ENCODE measurements at regions not wholly inside any gene's neighbourhood (a gene's known extent, or its start where the extent isn't known, plus 50 kb on each side); places are given as distances from the start of the nearest gene placed in this dataset.

DNA sequence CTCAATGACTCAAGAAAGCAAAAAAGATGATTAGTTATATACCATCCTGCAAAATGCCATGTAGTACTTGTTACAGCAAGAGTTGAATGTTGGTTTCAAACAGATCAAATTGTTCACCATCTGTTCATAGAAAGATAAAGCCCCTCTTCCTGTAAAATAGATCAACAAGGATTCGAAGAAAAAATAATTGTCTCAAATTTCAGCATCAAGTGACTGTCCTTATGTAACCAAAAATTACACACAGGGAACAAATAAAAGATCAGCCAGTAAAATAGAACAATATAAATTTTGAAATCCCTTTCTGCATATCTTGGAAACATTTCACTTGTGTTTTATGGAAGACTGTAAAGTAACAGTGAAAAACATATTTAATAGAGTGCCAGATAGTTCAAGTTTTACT is 165.1 kb upstream of the STAC start:
- TF ChIP-seq POLR2AphosphoS5 (IDR thresholded peaks at IDR 0.05; ENCODE audit: borderline replicate concordance, low read depth, low read length) (no peak), EZH2 (IDR thresholded peaks at IDR 0.05) (no peak), FOXP2 (optimal IDR thresholded peaks at IDR 0.05; ENCODE audit: control extremely low read depth, extremely low read length, insufficient read depth) (no peak)
- Histone ChIP-seq H3K27ac (no peak overlapping the region), H3K9ac (ENCODE audit: insufficient read length) (no peak overlapping the region), H3K9me3 (ENCODE audit: low read depth, low read length) (no peaks in the 10 kb centered on the region), H3K4me3 (no peak overlapping the region), H3K36me3 (ENCODE audit: insufficient read depth, low read length) (no peaks in the 10 kb centered on the region)
- DNase-seq (ENCODE audit: low read depth, low spot score) = no peak

DNA sequence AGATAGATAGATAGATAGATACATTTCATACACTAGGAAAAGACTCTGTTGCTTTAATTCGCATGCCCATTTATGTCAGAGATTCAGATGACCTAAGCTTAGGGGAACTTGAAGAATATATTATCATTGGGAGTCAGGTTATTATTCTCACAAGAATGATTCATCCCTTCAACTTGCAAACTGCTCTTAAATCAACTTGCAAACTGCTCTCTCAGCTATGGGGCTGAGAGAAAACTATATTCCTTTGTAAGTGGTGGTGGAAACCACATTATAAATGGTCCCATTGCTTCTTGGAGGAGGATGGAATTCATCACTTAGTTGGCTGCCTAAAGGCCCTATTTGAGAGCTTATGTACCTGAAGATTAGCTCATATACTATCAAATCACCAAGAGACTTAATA is 160.9 kb upstream of the STAC start:
- Histone ChIP-seq H3K4me3 (no peak overlapping the region), H3K9ac (ENCODE audit: insufficient read length) (no peak overlapping the region), H3K9me3 (ENCODE audit: low read depth, low read length) (no peaks in the 10 kb centered on the region), H3K36me3 (ENCODE audit: insufficient read depth, low read length) (no peaks in the 10 kb centered on the region), H3K27ac (no peak overlapping the region)
- TF ChIP-seq FOXP2 (optimal IDR thresholded peaks at IDR 0.05; ENCODE audit: control extremely low read depth, extremely low read length, insufficient read depth) = no peak
- no peak for TF ChIP-seq POLR2AphosphoS5 (IDR thresholded peaks at IDR 0.05; ENCODE audit: borderline replicate concordance, low read depth, low read length)
- no peak for TF ChIP-seq EZH2 (IDR thresholded peaks at IDR 0.05)
- no peak for DNase-seq (ENCODE audit: low read depth, low spot score)

DNA sequence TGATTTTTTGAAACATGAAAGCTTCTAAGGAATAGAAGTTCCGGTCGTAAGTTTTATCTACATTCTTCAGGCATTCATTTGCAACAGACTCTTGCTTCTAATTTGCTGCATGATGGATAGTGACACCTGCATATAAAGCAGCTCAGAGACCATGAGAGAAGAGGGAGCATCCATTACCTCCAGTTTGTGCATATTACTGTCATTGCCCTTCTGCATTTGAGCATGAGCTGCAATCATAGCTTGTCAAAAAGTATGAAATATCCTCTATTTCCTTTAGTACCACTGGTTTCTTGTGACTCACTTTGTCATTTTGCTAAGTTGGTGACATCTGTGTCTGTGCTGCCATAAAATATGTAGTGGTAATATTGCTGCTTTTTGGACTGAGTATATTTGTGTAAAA is 160.1 kb upstream of the STAC start:
- no peak overlapping the region for H3K4me3 ChIP-seq
- no peak overlapping the region for H3K9ac ChIP-seq (ENCODE audit: insufficient read length)
- no peaks in the 10 kb centered on the region for H3K9me3 ChIP-seq (ENCODE audit: low read depth, low read length)
- no peak for DNase-seq (ENCODE audit: low read depth, low spot score)
- no peaks in the 10 kb centered on the region for H3K36me3 ChIP-seq (ENCODE audit: insufficient read depth, low read length)
- H3K27ac ChIP-seq = no peak overlapping the region
- TF ChIP-seq FOXP2 (optimal IDR thresholded peaks at IDR 0.05; ENCODE audit: control extremely low read depth, extremely low read length, insufficient read depth) (no peak), EZH2 (IDR thresholded peaks at IDR 0.05) (no peak), POLR2AphosphoS5 (IDR thresholded peaks at IDR 0.05; ENCODE audit: borderline replicate concordance, low read depth, low read length) (no peak)

DNA sequence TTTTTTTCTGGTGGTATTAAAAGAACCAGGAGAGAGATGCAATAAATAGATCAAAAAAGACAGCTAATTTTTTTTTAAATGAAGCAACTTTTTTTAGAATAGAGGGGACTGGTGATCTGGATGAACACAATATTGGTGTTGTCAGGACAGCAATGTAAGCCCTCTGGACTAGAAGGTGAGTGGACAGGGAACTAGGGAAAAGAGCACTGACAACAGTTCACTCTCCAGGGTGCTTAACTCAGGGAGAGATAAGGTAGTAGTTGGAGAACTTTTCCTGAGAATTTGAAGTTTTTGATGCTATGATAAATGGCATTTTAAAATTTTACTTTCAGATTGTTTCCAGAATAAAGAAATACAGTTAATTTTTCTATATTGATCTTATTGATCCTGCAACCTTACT is 158.3 kb upstream of the STAC start:
- no peak overlapping the region for H3K9ac ChIP-seq (ENCODE audit: insufficient read length)
- TF ChIP-seq POLR2AphosphoS5 (IDR thresholded peaks at IDR 0.05; ENCODE audit: borderline replicate concordance, low read depth, low read length) (no peak), EZH2 (IDR thresholded peaks at IDR 0.05) (no peak), FOXP2 (optimal IDR thresholded peaks at IDR 0.05; ENCODE audit: control extremely low read depth, extremely low read length, insufficient read depth) (no peak)

DNA sequence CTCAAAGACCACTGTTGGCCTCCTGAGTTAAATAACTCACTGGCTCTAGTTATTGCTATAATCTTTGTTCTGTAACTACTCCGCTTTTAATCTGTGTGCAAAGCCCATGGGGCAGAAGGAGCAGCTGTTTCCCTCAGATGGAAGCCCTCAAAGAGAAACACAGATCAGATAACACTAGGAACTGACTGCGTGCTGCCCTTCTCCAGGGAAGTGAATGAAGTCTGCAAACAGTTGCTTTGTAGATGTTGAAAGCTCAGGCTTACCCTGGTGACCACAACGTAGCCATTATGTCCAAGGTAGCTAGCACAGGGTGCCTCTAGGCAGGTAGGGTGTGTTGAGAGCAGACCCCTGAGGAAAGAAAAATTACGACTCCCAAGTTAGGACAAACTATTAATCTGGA is 152.3 kb upstream of the STAC start:
- TF ChIP-seq POLR2AphosphoS5 (IDR thresholded peaks at IDR 0.05; ENCODE audit: borderline replicate concordance, low read depth, low read length) (no peak), FOXP2 (optimal IDR thresholded peaks at IDR 0.05; ENCODE audit: control extremely low read depth, extremely low read length, insufficient read depth) (no peak), EZH2 (IDR thresholded peaks at IDR 0.05) (no peak)
- Histone ChIP-seq H3K4me3 (no peak overlapping the region), H3K9me3 (ENCODE audit: low read depth, low read length) (no peaks in the 10 kb centered on the region), H3K9ac (ENCODE audit: insufficient read length) (no peak overlapping the region), H3K27ac (no peak overlapping the region), H3K36me3 (ENCODE audit: insufficient read depth, low read length) (no peaks in the 10 kb centered on the region)
- no peak for DNase-seq (ENCODE audit: low read depth, low spot score)

More for the DNA sequence above, 158.3 kb upstream of the STAC start:
- Histone ChIP-seq H3K9me3 (ENCODE audit: low read depth, low read length) (no peaks in the 10 kb centered on the region), H3K4me3 (no peak overlapping the region), H3K27ac (no peak overlapping the region), H3K36me3 (ENCODE audit: insufficient read depth, low read length) (no peaks in the 10 kb centered on the region)
- no peak for DNase-seq (ENCODE audit: low read depth, low spot score)

DNA sequence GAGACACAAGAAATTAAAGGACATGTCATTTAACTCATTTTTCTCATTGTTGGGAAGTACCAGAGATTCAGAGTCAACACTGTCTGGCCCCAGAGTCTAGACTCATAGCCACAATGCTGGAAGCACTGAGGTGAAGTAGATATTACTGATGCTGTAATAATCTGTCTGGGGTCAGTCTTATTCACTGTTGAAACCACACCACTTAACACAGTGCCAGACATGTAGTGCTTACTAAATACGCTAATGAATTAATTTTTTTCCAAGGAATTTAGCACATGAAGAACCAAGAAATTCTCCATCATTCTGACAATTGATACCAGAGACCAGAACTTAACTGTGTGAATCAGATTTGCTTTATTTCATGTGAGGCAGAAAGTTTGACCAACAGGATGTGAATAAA is 150.8 kb upstream of the STAC start:
- Histone ChIP-seq H3K4me3 (no peak overlapping the region), H3K36me3 (ENCODE audit: insufficient read depth, low read length) (no peaks in the 10 kb centered on the region), H3K9me3 (ENCODE audit: low read depth, low read length) (no peaks in the 10 kb centered on the region), H3K27ac (no peak overlapping the region), H3K9ac (ENCODE audit: insufficient read length) (no peak overlapping the region)
- no peak for TF ChIP-seq EZH2 (IDR thresholded peaks at IDR 0.05)
- no peak for TF ChIP-seq POLR2AphosphoS5 (IDR thresholded peaks at IDR 0.05; ENCODE audit: borderline replicate concordance, low read depth, low read length)
- TF ChIP-seq FOXP2 (optimal IDR thresholded peaks at IDR 0.05; ENCODE audit: control extremely low read depth, extremely low read length, insufficient read depth) = no peak
- no peak for DNase-seq (ENCODE audit: low read depth, low spot score)

DNA sequence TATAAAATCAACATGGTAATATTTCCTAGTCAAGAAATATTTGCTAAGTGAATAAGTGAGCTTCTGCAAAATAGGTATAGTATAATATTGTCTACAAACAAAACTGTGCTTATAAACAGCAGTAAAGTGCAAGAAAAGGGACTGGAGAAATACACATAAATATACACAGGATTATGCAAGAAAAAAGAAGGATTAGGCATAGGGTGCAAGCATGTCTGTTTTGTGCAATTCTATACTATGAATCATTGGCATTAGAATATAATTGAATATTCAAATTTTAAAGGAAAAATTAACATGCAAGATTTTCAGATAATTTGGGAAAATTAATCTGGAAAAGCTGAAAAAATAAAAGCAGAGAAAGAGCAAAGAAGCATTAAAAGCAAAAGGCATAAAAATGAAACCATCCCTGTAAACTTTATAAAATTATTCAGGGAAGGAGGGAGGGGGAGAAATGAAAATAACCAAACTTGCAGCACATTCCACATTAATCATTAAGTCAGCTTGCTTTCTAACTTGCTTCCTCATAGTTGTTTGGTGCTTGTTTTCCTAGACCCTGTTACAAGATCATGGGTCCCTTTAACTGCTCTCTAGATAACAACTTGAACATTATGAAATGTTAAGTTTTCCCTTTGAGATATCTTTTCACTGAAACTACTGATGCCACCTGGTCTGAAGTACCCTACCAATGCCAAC is 147.4 kb upstream of the STAC start:
- H3K27ac ChIP-seq = no peak overlapping the region

DNA sequence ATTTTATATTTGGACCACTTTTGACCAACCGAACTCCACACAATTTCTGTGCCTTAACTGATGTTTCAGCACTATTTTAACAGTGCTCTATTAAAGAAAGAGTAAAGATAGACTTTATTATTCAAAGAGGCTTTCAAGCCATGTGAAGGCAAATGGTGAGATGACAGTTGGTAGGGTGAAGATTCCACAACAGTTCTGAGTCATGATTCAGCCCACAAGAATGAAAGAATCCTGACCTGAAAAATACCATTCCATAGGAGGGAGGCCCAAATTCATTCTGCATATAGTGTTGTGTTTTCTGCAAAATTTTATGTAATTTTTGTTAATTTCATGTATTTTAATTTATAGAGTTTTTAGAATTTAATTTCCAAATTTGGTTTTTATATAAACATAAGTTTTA is 135.6 kb upstream of the STAC start:
- Histone ChIP-seq H3K9me3 (ENCODE audit: low read depth, low read length) (no peaks in the 10 kb centered on the region), H3K4me3 (no peak overlapping the region)
- DNase-seq (ENCODE audit: low read depth, low spot score) = no peak

More for the DNA sequence above, 147.4 kb upstream of the STAC start:
- no peak overlapping the region for H3K4me3 ChIP-seq
- no peak for DNase-seq (ENCODE audit: low read depth, low spot score)
- no peaks in the 10 kb centered on the region for H3K9me3 ChIP-seq (ENCODE audit: low read depth, low read length)
- no peak for TF ChIP-seq POLR2AphosphoS5 (IDR thresholded peaks at IDR 0.05; ENCODE audit: borderline replicate concordance, low read depth, low read length)
- H3K9ac ChIP-seq (ENCODE audit: insufficient read length) = no peak overlapping the region
- H3K36me3 ChIP-seq (ENCODE audit: insufficient read depth, low read length) = no peaks in the 10 kb centered on the region

DNA sequence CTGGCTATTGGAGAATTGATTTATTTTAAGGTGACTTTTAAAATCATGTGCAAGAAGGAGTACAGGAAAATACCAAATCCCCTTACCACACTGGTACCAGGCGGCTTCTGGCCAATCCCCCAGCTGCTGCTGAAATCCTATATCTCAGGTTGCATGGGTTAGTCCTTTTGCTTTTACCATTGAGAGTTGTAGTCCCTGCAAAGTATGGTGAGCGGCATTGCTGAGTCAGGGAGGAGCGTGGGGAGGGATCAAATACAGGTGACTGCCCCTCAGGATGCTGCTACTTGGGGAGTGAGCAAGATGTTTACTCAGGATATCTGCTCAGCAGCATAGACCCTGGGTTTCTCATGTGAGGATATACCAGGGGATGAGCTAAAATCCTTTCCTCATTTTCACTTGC is 131.9 kb upstream of the STAC start:
- H3K27ac ChIP-seq = no peak overlapping the region

More for the DNA sequence above, 135.6 kb upstream of the STAC start:
- no peaks in the 10 kb centered on the region for H3K36me3 ChIP-seq (ENCODE audit: insufficient read depth, low read length)
- TF ChIP-seq EZH2 (IDR thresholded peaks at IDR 0.05) (no peak), POLR2AphosphoS5 (IDR thresholded peaks at IDR 0.05; ENCODE audit: borderline replicate concordance, low read depth, low read length) (no peak), FOXP2 (optimal IDR thresholded peaks at IDR 0.05; ENCODE audit: control extremely low read depth, extremely low read length, insufficient read depth) (no peak)
- H3K9ac ChIP-seq (ENCODE audit: insufficient read length) = no peak overlapping the region
- H3K27ac ChIP-seq = no peak overlapping the region

More for the DNA sequence above, 131.9 kb upstream of the STAC start:
- Histone ChIP-seq H3K9ac (ENCODE audit: insufficient read length) (no peak overlapping the region), H3K9me3 (ENCODE audit: low read depth, low read length) (no peaks in the 10 kb centered on the region), H3K4me3 (no peak overlapping the region), H3K36me3 (ENCODE audit: insufficient read depth, low read length) (no peaks in the 10 kb centered on the region)
- no peak for TF ChIP-seq EZH2 (IDR thresholded peaks at IDR 0.05)
- no peak for TF ChIP-seq POLR2AphosphoS5 (IDR thresholded peaks at IDR 0.05; ENCODE audit: borderline replicate concordance, low read depth, low read length)
- TF ChIP-seq FOXP2 (optimal IDR thresholded peaks at IDR 0.05; ENCODE audit: control extremely low read depth, extremely low read length, insufficient read depth) = no peak
- no peak for DNase-seq (ENCODE audit: low read depth, low spot score)
